WTC11 (cell line): ENCODE measurements at regions not wholly inside any gene's neighbourhood (a gene's known extent, or its start where the extent isn't known, plus 50 kb on each side); places are given as distances from the start of the nearest gene placed in this dataset.

ENCODE experiments used
- ATAC-seq: fragments of 200-7000 bp; cut with Tn5 transposase; 2 replicates; pipeline ENCODE4 v1.10.0; 2021; ENCODE audit warnings: mild to moderate bottlenecking, moderate library complexity
- CTCF ChIA-PET: fragments of 300-600 bp; sonication (Branson Sonifier 250); formaldehyde crosslinking; loops from one replicate; lab custom pipeline; 2021; ENCODE audit warnings: antibody characterized with exemption; lab: Charles Lee
- POLR2A ChIA-PET: fragments of 350-600 bp; sonication (Branson Sonifier 250); formaldehyde crosslinking; loops from one replicate; lab custom pipeline; 2021; ENCODE audit warnings: antibody characterized with exemption; lab: Charles Lee
- DNase-seq: peaks from one replicate; pipeline ENCODE4 v3.0.0; 2021; ENCODE audit warnings: low spot score
- H3K27ac Mint-ChIP-seq: 2 replicates; pipeline ENCODE4 v1.8.0; 2021; ENCODE audit warnings: mixed read lengths
- H3K27me3 Mint-ChIP-seq: 2 replicates; pipeline ENCODE4 v1.8.0; 2021; ENCODE audit warnings: low read depth, mild to moderate bottlenecking, moderate library complexity, mixed read lengths
- H3K36me3 Mint-ChIP-seq: 2 replicates; pipeline ENCODE4 v1.8.0; 2021; ENCODE audit warnings: mixed read lengths
- H3K4me1 Mint-ChIP-seq: 2 replicates; pipeline ENCODE4 v1.8.0; 2022; ENCODE audit warnings: mixed read lengths
- H3K4me3 Mint-ChIP-seq: 2 replicates; pipeline ENCODE4 v1.8.0; 2021; ENCODE audit warnings: mild to moderate bottlenecking, moderate library complexity, mixed read lengths
- H3K9me3 Mint-ChIP-seq: 2 replicates; pipeline ENCODE4 v1.8.0; 2021; ENCODE audit warnings: mixed read lengths
- ATF2 ChIP-seq: sonication (generic); formaldehyde crosslinking; IDR thresholded peaks from 2 replicates; pipeline ENCODE4 v1.8.1; 2022; ENCODE audit warnings: low read depth, missing genetic modification reagents, borderline replicate concordance
- CREM ChIP-seq: sonication (generic); formaldehyde crosslinking; IDR thresholded peaks from 2 replicates; pipeline ENCODE4 v1.8.1; 2022; ENCODE audit warnings: mild to moderate bottlenecking, missing genetic modification reagents, moderate library complexity
- E2F1 ChIP-seq: sonication (generic); formaldehyde crosslinking; IDR thresholded peaks from 2 replicates; pipeline ENCODE4 v1.8.0; 2022; ENCODE audit warnings: mild to moderate bottlenecking, missing genetic modification reagents
- E2F5 ChIP-seq: sonication (generic); formaldehyde crosslinking; IDR thresholded peaks from 2 replicates; pipeline ENCODE4 v1.8.1; 2022; ENCODE audit warnings: mild to moderate bottlenecking, moderate library complexity, missing genetic modification reagents
- EMX1 ChIP-seq: fragments of 250-450 bp; sonication (Bioruptor Pico); IDR thresholded peaks from 2 replicates; pipeline ENCODE4 v1.8.0; 2021; ENCODE audit warnings: mild to moderate bottlenecking
- ERG ChIP-seq: fragments of 250-450 bp; sonication (Bioruptor Pico); IDR thresholded peaks from 2 replicates; pipeline ENCODE4 v1.8.0; 2021; ENCODE audit warnings: mild to moderate bottlenecking
- FOXJ3 ChIP-seq: sonication (generic); formaldehyde crosslinking; IDR thresholded peaks from 2 replicates; pipeline ENCODE4 v1.9.0; 2021; ENCODE audit warnings: missing genetic modification reagents, mild to moderate bottlenecking, borderline replicate concordance
- FOXK1 ChIP-seq: sonication (generic); formaldehyde crosslinking; IDR thresholded peaks from 2 replicates; pipeline ENCODE4 v1.8.0; 2022; ENCODE audit warnings: mild to moderate bottlenecking, moderate library complexity, missing genetic modification reagents
- FOXP4 ChIP-seq: sonication (generic); formaldehyde crosslinking; IDR thresholded peaks from 2 replicates; pipeline ENCODE4 v1.8.0; 2022; ENCODE audit warnings: mild to moderate bottlenecking, missing genetic modification reagents
- GABPB1 ChIP-seq: sonication (generic); formaldehyde crosslinking; IDR thresholded peaks from 2 replicates; pipeline ENCODE4 v1.8.1; 2023; ENCODE audit warnings: mild to moderate bottlenecking, missing genetic modification reagents
- NFATC4 ChIP-seq: fragments of 250-450 bp; sonication (Bioruptor Pico); IDR thresholded peaks from 2 replicates; pipeline ENCODE4 v1.9.0; 2021; ENCODE audit warnings: mild to moderate bottlenecking
- NR2C2 ChIP-seq: sonication (generic); formaldehyde crosslinking; IDR thresholded peaks from 2 replicates; pipeline ENCODE4 v1.8.0; 2022; ENCODE audit warnings: mild to moderate bottlenecking, missing genetic modification reagents
- PREB ChIP-seq: sonication (generic); formaldehyde crosslinking; IDR thresholded peaks from 2 replicates; pipeline ENCODE4 v1.8.1; 2022; ENCODE audit warnings: mild to moderate bottlenecking, missing genetic modification reagents, moderate library complexity, borderline replicate concordance
- PRRX2 ChIP-seq: fragments of 250-450 bp; sonication (Bioruptor Pico); IDR thresholded peaks from 2 replicates; pipeline ENCODE4 v1.8.0; 2021; ENCODE audit warnings: mild to moderate bottlenecking
- SOX15 ChIP-seq: fragments of 250-450 bp; sonication (Bioruptor Pico); IDR thresholded peaks from 2 replicates; pipeline ENCODE4 v1.9.0; 2021; ENCODE audit warnings: mild to moderate bottlenecking
- TEAD1 ChIP-seq: sonication (generic); formaldehyde crosslinking; IDR thresholded peaks from 2 replicates; pipeline ENCODE4 v1.8.0; 2022; ENCODE audit warnings: mild to moderate bottlenecking, missing genetic modification reagents
- TP53 ChIP-seq: sonication (generic); formaldehyde crosslinking; IDR thresholded peaks from 2 replicates; pipeline ENCODE4 v1.8.1; 2023; ENCODE audit warnings: mild to moderate bottlenecking, missing genetic modification reagents
- USF1 ChIP-seq: sonication (generic); formaldehyde crosslinking; IDR thresholded peaks from 2 replicates; pipeline ENCODE4 v1.8.0; 2022; ENCODE audit warnings: mild to moderate bottlenecking, missing genetic modification reagents
- ZBTB43 ChIP-seq: sonication (generic); formaldehyde crosslinking; IDR thresholded peaks from 2 replicates; pipeline ENCODE4 v1.8.1; 2023; ENCODE audit warnings: mild to moderate bottlenecking, missing genetic modification reagents
- ZMAT4 ChIP-seq: fragments of 250-450 bp; sonication (Bioruptor Pico); IDR thresholded peaks from 2 replicates; pipeline ENCODE4 v1.9.0; 2021; ENCODE audit warnings: mild to moderate bottlenecking
- ZNF232 ChIP-seq: sonication (generic); formaldehyde crosslinking; IDR thresholded peaks from 2 replicates; pipeline ENCODE4 v1.8.0; 2022; ENCODE audit warnings: mild to moderate bottlenecking, missing genetic modification reagents
- ZNF263 ChIP-seq: sonication (generic); formaldehyde crosslinking; IDR thresholded peaks from 2 replicates; pipeline ENCODE4 v1.8.1; 2022; ENCODE audit warnings: low read depth, mild to moderate bottlenecking, moderate library complexity, missing genetic modification reagents
- ZNF317 ChIP-seq: sonication (generic); formaldehyde crosslinking; IDR thresholded peaks from 2 replicates; pipeline ENCODE4 v1.8.1; 2023; ENCODE audit warnings: low read depth, mild to moderate bottlenecking, moderate library complexity, missing genetic modification reagents, borderline replicate concordance
- ZNF423 ChIP-seq: fragments of 250-450 bp; sonication (Bioruptor Pico); IDR thresholded peaks from 2 replicates; pipeline ENCODE4 v2.1.2; 2022; ENCODE audit warnings: mild to moderate bottlenecking, moderate library complexity

- H3K36me3 Mint-ChIP-seq = no peaks in the 10 kb centered on the region
- H3K9me3 Mint-ChIP-seq = peaks cover 6% of the 10 kb centered on the region
- no peak overlapping the region for H3K4me3 Mint-ChIP-seq
- no peaks in the 10 kb centered on the region for H3K4me1 Mint-ChIP-seq
- no peaks in the 10 kb centered on the region for H3K27me3 Mint-ChIP-seq
- DNase-seq (no peak), ATAC-seq (no peak)
- H3K27ac Mint-ChIP-seq = no peak overlapping the region
- TF ChIP-seq CREM (no peak), GABPB1 (CRISPR knock-in tag) (no peak), SOX15 (CRISPR knock-in tag) (no peak), E2F5 (no peak), ZNF232 (no peak), PREB (no peak), TEAD1 (CRISPR knock-in tag) (no peak), EMX1 (no peak), PRRX2 (no peak), ZNF317 (CRISPR knock-in tag) (no peak), TP53 (CRISPR knock-in tag) (no peak), ZMAT4 (CRISPR knock-in tag) (no peak), NR2C2 (no peak), FOXK1 (CRISPR knock-in tag) (no peak), E2F1 (CRISPR knock-in tag) (no peak), FOXJ3 (CRISPR knock-in tag) (no peak), NFATC4 (CRISPR knock-in tag) (no peak), ZNF423 (CRISPR knock-in tag) (no peak)
- CTCF ChIA-PET = no interaction called here
- POLR2A ChIA-PET = no interaction called here
These were observed 1159.3 kb upstream of the TENM3 start for GRCh38 chr4:181083757-181084361.

- Mint-ChIP-seq H3K4me3 (no peak overlapping the region), H3K27me3 (no peaks in the 10 kb centered on the region), H3K4me1 (no peaks in the 10 kb centered on the region; the same call in 1 of the 2 replicates), H3K27ac (no peak overlapping the region), H3K9me3 (peaks cover 11% of the 10 kb centered on the region), H3K36me3 (no peaks in the 10 kb centered on the region; the same call in 1 of the 2 replicates)
- no peak for DNase-seq
- ATAC-seq = no peak
- CTCF ChIA-PET = no interaction called here
- POLR2A ChIA-PET = no interaction called here
- TF ChIP-seq TP53 (CRISPR knock-in tag) (no peak), ZNF263 (no peak), FOXP4 (CRISPR knock-in tag) (no peak), ERG (no peak), ZNF232 (no peak), E2F5 (no peak), ATF2 (CRISPR knock-in tag) (no peak), USF1 (CRISPR knock-in tag) (no peak), ZBTB43 (CRISPR knock-in tag) (no peak)
These were observed 1157.6 kb upstream of the TENM3 start for GRCh38 chr4:181085557-181085956.
